Sigmoid colon (tissue), 6 donors: ENCODE measurements at regions not wholly inside any gene's neighbourhood (a gene's known extent, or its start where the extent isn't known, plus 50 kb on each side); places are given as distances from the start of the nearest gene placed in this dataset.

Experiments
- DNase-seq: peaks from one replicate; pipeline ENCODE4 v3.0.0-alpha.2; 2019
- H3K27ac ChIP-seq, 4 donors: fragments of 200-600 bp; sonication (generic); one replicate each; pipeline ENCODE4 v1.5.1; 2016 to 2019; ENCODE audit warnings: mild to moderate bottlenecking in 1 of 4
- H3K27me3 ChIP-seq, 3 donors: fragments of 200-600 bp; sonication (generic); one replicate each; pipeline ENCODE4 v1.5.1; 2019; ENCODE audit warnings: mild to moderate bottlenecking in 1 of 3
- H3K36me3 ChIP-seq, 4 donors: fragments of 200-600 bp; sonication (generic); one replicate each; pipeline ENCODE4 v1.5.1; 2016 to 2019
- H3K4me1 ChIP-seq, 4 donors: fragments of 200-600 bp; sonication (generic); one replicate each; pipeline ENCODE4 v1.5.1; 2017 to 2019
- H3K4me3 ChIP-seq, 4 donors: fragments of 200-600 bp; sonication (generic); one replicate each; pipeline ENCODE4 v1.5.1; 2017 to 2019; ENCODE audit warnings: mild to moderate bottlenecking in 2 of 4, moderate library complexity in 1 of 4
- H3K9me3 ChIP-seq, 4 donors: fragments of 200-600 bp in 3 of 4; sonication (generic) in 3 of 4; one replicate each; pipeline versions ENCODE4 v1.5.1 to v1.6.1; 2013 to 2019
- CTCF ChIP-seq, 4 experiments: fragments of 450-650 bp in 3 of 4; fragments of 200-600 bp in 1 of 4; IDR thresholded peaks; one replicate each; pipeline ENCODE4 v1.5.1; 2016 to 2019; ENCODE audit warnings: antibody characterized with exemption in 4 of 4, mild to moderate bottlenecking in 3 of 4, moderate library complexity in 2 of 4
- EP300 ChIP-seq, 4 donors: sonication (generic); formaldehyde crosslinking; IDR thresholded peaks; one replicate each; pipeline ENCODE4 v1.6.1; 2017; ENCODE audit warnings: antibody characterized with exemption in 4 of 4
- POLR2A ChIP-seq, 2 donors: fragments of 450-650 bp; IDR thresholded peaks; one replicate each; pipeline ENCODE4 v1.6.1; 2016; ENCODE audit warnings: antibody characterized with exemption in 2 of 2, mild to moderate bottlenecking in 2 of 2, moderate library complexity in 2 of 2
- POLR2AphosphoS5 ChIP-seq, 4 donors: sonication (generic); formaldehyde crosslinking; IDR thresholded peaks; one replicate each; pipeline ENCODE4 v1.6.1; 2017; ENCODE audit warnings: antibody characterized with exemption in 4 of 4
- WGBS, 2 donors: extraction: QIAGEN DNeasy Blood & Tissue Kit; methylation state at CpG; one replicate each; pipeline ENCODE4 v1.1.7; 2013; 5-methylcytosine and 5-hydroxymethylcytosine counted together
- intact Hi-C: fragments of 100-400 bp; cut with DNase I; formaldehyde crosslinking; loops from one replicate; pipeline ENCODE4 v1.15.1; 2023
- donor health status: healthy with polysubstance abuse.
- donor health status: healthy.

DNA sequence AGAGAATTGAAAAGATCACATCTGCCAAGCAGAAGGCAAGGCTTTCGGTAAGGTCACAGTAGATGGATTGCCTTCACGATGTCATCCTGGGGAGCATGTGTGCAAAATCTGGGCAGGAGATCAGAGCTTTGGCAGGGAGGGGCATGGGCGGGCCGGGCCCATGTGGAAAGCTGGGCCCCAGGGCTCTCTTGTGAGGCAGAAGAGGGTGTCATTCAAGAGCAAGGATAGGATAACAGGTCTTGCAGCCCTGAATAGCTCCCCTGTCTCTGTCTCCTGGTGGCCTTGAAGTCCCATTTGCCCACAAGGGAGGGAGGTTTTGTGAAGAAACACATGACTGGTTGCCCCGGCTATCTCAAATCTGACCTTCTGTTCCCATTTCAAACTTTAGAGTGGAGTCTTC, 172.0 kb downstream of the OPA1 start:
- no peaks in the 10 kb centered on the region for H3K27me3 ChIP-seq
- no peaks in the 10 kb centered on the region for H3K9me3 ChIP-seq
- TF ChIP-seq POLR2AphosphoS5 (IDR thresholded peaks at IDR 0.05) = no peak
- TF ChIP-seq CTCF (IDR thresholded peaks at IDR 0.05) = no peak
- TF ChIP-seq EP300 (IDR thresholded peaks at IDR 0.05) = no peak
- no peak for TF ChIP-seq POLR2A (IDR thresholded peaks at IDR 0.05)
- WGBS, 2 donors = 75 to 90% methylated on average over 5 of the region's 5 CpGs
- intact Hi-C loops = no loop called here
- DNase-seq = peak; percentile 34
- H3K36me3 ChIP-seq = no peaks in the 10 kb centered on the region
- no peak overlapping the region for H3K4me3 ChIP-seq
- H3K4me1 ChIP-seq = no peaks in the 10 kb centered on the region
- H3K27ac ChIP-seq = no peak overlapping the region

- intact Hi-C loops = no loop called here
- Histone ChIP-seq H3K27me3 (no peaks in the 10 kb centered on the region), H3K4me3 (no peak overlapping the region), H3K27ac (no peak overlapping the region), H3K36me3 (no peaks in the 10 kb centered on the region), H3K9me3 (no peaks in the 10 kb centered on the region), H3K4me1 (no peaks in the 10 kb centered on the region)
- TF ChIP-seq CTCF (IDR thresholded peaks at IDR 0.05) = no peak
- no peak for TF ChIP-seq POLR2A (IDR thresholded peaks at IDR 0.05)
- TF ChIP-seq EP300 (IDR thresholded peaks at IDR 0.05) = no peak
- no peak for TF ChIP-seq POLR2AphosphoS5 (IDR thresholded peaks at IDR 0.05)
- WGBS, 2 donors = 91 to 96% methylated on average over 1 of the region's 1 CpG
- peak; percentile 22 for DNase-seq
These were observed 174.5 kb downstream of the OPA1 start for GRCh38 chr3:193767353-193768069.

- Histone ChIP-seq H3K4me1 (no peaks in the 10 kb centered on the region), H3K36me3 (no peaks in the 10 kb centered on the region), H3K9me3 (no peaks in the 10 kb centered on the region), H3K27me3 (no peaks in the 10 kb centered on the region), H3K4me3 (no peak overlapping the region), H3K27ac (no peak overlapping the region)
- DNase-seq = peak; percentile 52
- WGBS, 2 donors = 83 to 89% methylated on average over 2 of the region's 2 CpGs
- no peak for TF ChIP-seq EP300 (IDR thresholded peaks at IDR 0.05)
- peak in 1 of 4 donors; percentile 16 for TF ChIP-seq POLR2AphosphoS5 (IDR thresholded peaks at IDR 0.05)
- intact Hi-C loops = no loop called here
These were observed 175.0 kb downstream of the OPA1 start for GRCh38 chr3:193768070-193768394.

DNA sequence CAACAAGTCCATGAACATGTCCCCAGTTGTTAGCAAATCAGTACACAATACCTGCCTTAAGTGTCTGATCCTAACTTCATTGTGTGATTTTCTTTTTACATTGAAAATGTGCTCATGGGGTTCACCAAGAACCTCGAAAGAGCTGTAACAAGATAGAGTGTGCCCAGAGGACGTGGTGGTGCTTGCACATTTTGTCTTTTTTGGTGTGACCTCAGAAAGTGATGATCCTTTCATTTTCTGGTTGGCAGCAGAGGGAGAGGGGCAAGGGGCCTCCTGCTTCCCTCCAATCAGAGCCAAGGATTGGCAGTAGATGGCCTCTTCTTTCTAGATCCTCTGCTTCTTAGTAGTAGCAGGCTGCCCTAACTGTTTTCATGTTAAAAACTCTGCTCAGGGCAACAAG, 176.4 kb downstream of the OPA1 start:
- no peaks in the 10 kb centered on the region for H3K36me3 ChIP-seq
- no peaks in the 10 kb centered on the region for H3K9me3 ChIP-seq
- H3K27me3 ChIP-seq = no peaks in the 10 kb centered on the region
- intact Hi-C loops = no loop called here
- H3K4me1 ChIP-seq = no peaks in the 10 kb centered on the region
- TF ChIP-seq EP300 (IDR thresholded peaks at IDR 0.05) = no peak
- TF ChIP-seq CTCF (IDR thresholded peaks at IDR 0.05) = no peak
- TF ChIP-seq POLR2AphosphoS5 (IDR thresholded peaks at IDR 0.05) = no peak
- no peak for TF ChIP-seq POLR2A (IDR thresholded peaks at IDR 0.05)
- no peak overlapping the region for H3K4me3 ChIP-seq
- DNase-seq = no peak
- no peak overlapping the region for H3K27ac ChIP-seq
- 87 to 90% methylated on average over 2 of the region's 2 CpGs for WGBS, 2 donors

- no peaks in the 10 kb centered on the region for H3K36me3 ChIP-seq
- H3K27me3 ChIP-seq = no peaks in the 10 kb centered on the region
- intact Hi-C loops = no loop called here
- no peak for TF ChIP-seq POLR2A (IDR thresholded peaks at IDR 0.05)
- no peak for TF ChIP-seq POLR2AphosphoS5 (IDR thresholded peaks at IDR 0.05)
- TF ChIP-seq CTCF (IDR thresholded peaks at IDR 0.05) = no peak
- no peak for TF ChIP-seq EP300 (IDR thresholded peaks at IDR 0.05)
- no peak overlapping the region for H3K4me3 ChIP-seq
- H3K27ac ChIP-seq = no peak overlapping the region
- no peaks in the 10 kb centered on the region for H3K4me1 ChIP-seq
- no peaks in the 10 kb centered on the region for H3K9me3 ChIP-seq
- no peak for DNase-seq
- 94 to 95% methylated on average over 20 of the region's 20 CpGs for WGBS, 2 donors
These were observed 178.1 kb downstream of the OPA1 start for GRCh38 chr3:193771011-193771652.
